Upper lobe of left lung (tissue), 4 donors: ENCODE measurements at regions not wholly inside any gene's neighbourhood (a gene's known extent, or its start where the extent isn't known, plus 50 kb on each side); places are given as distances from the start of the nearest gene placed in this dataset.
"Not testable (repeated sequence)": the region's sequence is repeated elsewhere in the genome, so short reads cannot be mapped to it uniquely, and the experiment has no call there.

Source experiments
- CTCF ChIP-seq, 6 experiments: fragments of 450-650 bp in 4 of 6; fragments of 200-600 bp in 2 of 6; sonication (generic) in 2 of 6; IDR thresholded peaks; one replicate each; pipeline ENCODE4 v1.5.1; 2016 to 2019; ENCODE audit warnings: antibody characterized with exemption in 6 of 6
- EP300 ChIP-seq, 4 donors: sonication (generic); formaldehyde crosslinking; IDR thresholded peaks; one replicate each; pipeline ENCODE4 v1.5.1; 2017; ENCODE audit warnings: antibody characterized with exemption in 4 of 4, control low read depth in 2 of 4
- POLR2A ChIP-seq, 4 donors: fragments of 450-650 bp; IDR thresholded peaks; one replicate each; pipeline ENCODE4 v1.5.1; 2016 to 2017; ENCODE audit warnings: antibody characterized with exemption in 4 of 4, mild to moderate bottlenecking in 2 of 4
- POLR2AphosphoS5 ChIP-seq, 2 donors: sonication (generic); formaldehyde crosslinking; IDR thresholded peaks; one replicate each; pipeline ENCODE4 v1.5.1; 2017; ENCODE audit warnings: antibody characterized with exemption in 2 of 2

GRCh38 chr6:67880343-67880742 lies 754.7 kb upstream of the ADGRB3 start:
- TF ChIP-seq CTCF, POLR2AphosphoS5, EP300, POLR2A (IDR thresholded peaks at IDR 0.05): not testable (repeated sequence)
